GM21576 (cell line): ENCODE measurements at regions not wholly inside any gene's neighbourhood (a gene's known extent, or its start where the extent isn't known, plus 50 kb on each side); places are given as distances from the start of the nearest gene placed in this dataset.
"Not testable (repeated sequence)": the region's sequence is repeated elsewhere in the genome, so short reads cannot be mapped to it uniquely, and the experiment has no call there.

Experiments used
- ATAC-seq: cut with Tn5 transposase; IDR thresholded peaks from one replicate; pipeline ENCODE4 v1.9.1; 2021; ENCODE audit warnings: mild to moderate bottlenecking, moderate library complexity; ENCODE audit not compliant: unreplicated experiment

GRCh38 chr3:192968901-192969300 is 51.2 kb upstream of the MB21D2 start:
- not testable (repeated sequence) for ATAC-seq

DNA sequence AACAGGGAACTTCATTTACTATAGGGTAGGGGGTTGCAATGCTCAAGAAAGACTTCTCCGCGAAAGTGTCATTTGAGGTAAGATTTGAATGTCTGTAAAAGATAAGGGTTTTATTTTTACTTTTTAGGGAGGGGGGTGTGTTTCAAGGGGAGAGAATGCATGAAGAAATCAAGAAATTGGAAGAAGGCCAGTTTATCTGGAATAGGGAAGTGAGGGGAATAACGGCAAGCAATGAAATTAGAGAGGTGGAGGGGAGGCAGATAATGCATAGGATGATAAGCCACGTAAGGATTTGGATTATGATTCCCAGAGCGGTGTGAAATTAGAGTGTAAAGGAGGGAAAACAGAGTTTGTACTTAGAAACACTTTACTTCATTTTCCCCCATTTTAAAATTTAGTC is 63.0 kb upstream of the MB21D2 start:
- no peak for ATAC-seq

- no peak for ATAC-seq
These were observed 68.7 kb upstream of the MB21D2 start for GRCh38 chr3:192986379-192986778.

DNA sequence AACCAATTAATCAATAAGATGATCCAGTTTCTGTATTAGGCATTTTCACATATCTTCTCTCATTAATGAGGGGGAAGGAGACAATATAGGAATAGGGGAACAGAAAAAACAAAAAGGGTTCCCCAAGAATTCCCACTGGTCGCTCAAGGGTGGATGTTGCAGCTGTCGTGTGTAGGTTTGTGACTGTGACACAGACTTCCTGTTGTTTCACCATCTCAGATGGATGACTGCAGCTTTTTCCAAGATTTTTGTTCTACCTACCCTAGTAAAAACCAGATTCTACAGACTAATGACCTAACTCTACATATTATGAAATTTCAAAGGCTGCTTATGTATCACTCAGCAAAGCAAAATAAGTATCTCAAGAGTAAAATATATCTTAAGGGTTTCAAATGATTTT is 73.7 kb upstream of the MB21D2 start:
- no peak for ATAC-seq

DNA sequence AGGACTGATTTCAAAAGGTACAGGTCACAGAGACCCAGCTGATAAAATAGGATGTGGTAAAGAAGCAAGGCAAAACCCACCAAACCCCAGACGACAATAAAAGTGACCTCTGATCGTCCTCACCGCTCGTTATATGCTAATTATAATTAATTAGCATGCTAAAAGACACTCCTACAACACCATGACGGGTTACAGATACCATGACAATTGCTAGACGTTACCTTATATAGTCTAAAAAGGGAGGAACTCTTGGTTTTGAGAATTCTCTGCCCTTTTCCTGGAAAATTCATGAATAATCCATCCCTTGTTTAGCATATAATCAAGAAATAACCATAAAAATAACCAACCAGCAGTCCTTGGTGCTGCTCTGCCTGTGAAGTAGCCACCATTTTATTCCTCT is 74.7 kb upstream of the MB21D2 start:
- ATAC-seq, result no peak

DNA sequence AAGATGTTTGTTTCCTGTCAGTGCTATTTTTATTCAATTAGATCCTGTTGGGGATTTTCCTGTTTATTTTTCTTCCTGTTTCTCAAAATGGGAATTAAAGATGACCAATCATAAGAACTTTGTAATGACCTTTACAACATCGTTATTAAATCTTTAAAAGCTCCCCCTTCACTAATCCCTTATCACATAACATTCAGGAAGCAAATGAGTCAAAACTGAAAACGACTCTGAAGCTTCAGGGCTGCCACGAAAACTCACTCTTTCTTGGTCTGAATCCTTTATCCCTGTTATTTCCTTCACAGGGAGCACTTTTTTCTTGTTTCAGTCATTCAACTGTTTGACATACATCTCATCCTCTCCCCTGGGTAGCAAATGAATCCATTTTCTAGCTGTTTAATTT is 75.8 kb upstream of the MB21D2 start:
- ATAC-seq, result no peak

DNA sequence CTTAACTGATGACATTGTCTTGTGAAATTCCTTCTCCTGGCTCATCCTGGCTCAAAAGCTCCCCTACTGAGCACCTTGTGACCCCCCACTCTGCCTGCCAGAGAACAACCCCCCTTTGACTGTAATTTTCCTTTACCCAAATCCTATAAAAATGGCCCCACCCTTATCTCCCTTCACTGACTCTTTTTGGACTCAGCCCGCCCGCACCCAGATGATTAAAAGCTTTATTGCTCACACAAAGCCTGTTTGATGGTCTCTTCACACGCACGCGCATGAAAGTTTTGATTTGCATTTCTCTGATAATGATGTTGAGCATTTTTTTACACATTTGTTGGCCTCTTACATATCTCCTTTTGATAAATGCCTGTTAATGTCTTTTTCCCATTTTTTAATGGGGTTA is 83.5 kb upstream of the MB21D2 start:
- not testable (repeated sequence) for ATAC-seq

- ATAC-seq, result not testable (repeated sequence)
These were observed 86.0 kb upstream of the MB21D2 start for GRCh38 chr3:193003624-193004023.

DNA sequence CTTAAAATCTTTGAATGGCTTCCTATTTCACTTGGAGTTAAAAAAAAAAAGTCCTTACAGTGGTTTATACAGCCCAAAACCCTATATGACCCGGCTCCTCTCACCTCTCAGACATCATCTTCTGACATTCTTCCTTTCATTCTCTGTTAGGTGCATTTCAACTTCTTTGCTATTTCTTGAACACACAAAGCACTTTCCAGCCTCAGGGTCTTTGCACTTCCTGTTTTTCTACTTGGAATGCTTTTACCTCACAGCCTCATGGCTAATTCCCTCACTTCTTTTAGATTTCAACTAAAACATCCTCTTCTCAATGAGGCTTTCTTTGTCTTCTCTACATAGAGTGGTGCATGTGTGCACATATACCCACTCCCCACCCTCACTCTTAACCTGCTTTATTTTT is 91.0 kb upstream of the MB21D2 start:
- no peak for ATAC-seq

DNA sequence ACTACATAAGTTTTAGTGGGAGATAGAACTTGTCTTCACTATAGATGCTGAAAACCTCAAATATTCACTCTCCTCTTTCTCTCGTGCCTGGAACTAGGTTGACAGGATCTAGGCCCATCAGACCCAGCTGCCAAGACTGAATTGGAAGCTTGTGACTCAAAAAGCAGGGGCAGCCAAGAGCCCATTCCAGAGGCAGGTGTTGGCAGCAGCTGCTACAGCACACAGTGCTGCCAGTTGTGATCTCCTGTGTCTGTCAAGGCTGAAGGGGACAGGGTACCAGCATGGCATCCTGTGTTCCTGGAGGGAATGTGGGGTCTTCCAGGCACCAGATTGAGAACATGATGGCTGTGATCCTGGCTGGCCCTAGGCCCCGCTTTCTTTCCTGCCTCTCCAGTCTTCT is 92.5 kb upstream of the MB21D2 start:
- no peak for ATAC-seq

DNA sequence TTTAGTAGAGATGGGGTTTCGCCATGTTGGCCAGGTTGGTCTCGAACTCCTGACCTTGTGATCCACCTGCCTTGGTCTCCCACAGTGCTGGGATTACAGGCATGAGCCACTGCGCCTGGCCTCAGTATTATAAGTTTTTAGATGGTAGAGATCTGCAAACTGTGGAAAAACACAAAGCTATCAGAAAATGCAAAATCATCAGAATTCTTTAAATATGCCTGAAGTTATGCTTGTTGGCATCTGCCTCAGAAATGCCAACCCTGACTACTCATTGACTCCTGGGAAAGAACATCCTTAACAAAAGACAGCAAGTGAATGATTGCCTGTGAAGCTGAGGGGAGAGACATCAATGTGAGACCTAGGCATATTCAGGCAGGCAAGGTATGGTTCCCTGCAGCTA is 94.3 kb upstream of the MB21D2 start:
- no peak for ATAC-seq

DNA sequence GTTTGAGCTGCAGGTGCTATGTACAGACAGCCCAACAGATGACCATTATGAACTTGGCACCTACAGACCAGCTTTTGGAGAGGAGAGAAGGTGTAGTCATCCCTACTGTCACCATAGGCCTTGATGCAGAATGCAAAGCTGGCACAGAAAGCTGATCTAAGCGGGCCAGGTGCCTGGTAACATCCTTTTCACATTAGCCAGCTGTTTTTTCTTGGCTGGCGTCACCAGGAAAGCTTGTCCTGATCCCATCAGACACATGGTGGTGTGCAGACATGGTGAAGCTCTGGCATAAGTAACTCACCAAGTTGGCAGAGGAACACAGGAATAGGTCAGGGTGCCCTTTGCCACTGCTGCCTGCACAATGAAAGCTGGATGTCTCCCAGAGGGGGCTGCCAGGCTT is 97.2 kb upstream of the MB21D2 start:
- ATAC-seq, result no peak

DNA sequence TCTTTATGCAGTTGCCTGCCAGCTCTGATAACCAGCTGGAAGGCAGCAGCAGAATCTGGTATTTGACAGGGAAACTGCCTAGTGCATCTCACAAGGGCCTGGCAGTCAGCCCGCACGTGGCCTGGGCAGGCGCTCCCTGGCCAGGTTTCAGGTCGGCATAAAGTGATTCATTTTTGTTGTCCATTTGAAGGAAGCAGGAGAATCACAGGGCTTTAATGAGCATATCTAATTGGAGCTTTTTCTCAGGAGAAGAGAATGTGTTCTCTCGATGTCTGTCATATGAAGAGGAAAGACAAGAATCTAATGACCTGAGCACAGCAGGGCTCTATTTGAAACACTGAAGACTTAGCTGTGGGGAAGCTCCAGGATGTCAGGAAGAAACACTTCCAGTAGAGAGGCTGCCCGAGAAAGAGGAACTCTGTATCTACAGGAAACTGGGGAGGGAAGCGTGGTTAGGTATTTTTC is 98.8 kb upstream of the MB21D2 start:
- no peak for ATAC-seq

GRCh38 chr3:193021506-193022010 is 103.9 kb upstream of the MB21D2 start:
- no peak for ATAC-seq

DNA sequence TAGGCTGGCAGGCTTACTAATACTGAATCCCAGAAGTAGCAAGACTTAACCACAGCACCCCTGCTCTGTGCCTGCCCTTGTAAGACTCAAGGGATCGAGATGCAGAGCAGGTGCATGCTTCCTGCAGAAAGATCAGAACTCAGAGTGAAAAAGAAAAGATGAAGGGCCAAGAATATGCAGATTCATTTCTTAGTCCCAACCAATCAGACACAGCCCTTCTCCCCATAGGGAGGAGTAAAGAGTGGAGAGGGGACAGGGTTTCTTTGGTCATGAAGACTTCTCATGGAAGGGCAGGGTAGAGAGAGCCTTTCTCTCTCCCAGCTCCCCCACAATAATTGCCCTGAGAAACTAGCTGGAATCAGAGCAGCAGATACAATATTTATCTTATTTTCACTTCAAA is 105.6 kb upstream of the MB21D2 start:
- ATAC-seq, result no peak

- no peak for ATAC-seq
These were observed 110.6 kb upstream of the MB21D2 start for GRCh38 chr3:193028258-193028657.

DNA sequence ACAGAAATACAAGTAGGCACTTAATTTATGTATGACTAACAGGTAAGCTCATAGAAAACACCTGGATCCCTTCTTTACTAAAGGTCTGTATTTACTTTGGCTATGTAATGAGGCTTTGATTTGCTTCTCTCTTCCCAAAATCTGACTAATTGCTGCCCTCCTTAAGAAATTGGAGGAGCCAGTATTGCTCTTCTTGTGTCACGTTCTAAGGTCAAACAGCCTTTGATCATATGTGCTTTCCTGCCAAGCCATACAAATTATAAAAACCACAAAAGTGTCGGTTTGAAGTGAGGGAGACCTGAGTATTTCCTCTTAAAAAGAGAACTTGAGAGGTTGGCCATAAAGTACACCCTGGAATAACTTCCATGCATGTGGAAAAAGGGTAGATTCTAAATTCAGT is 112.1 kb upstream of the MB21D2 start:
- no peak for ATAC-seq

- no peak for ATAC-seq
These were observed 112.6 kb upstream of the MB21D2 start for GRCh38 chr3:193030276-193030675.

GRCh38 chr3:193031911-193032310 is 114.3 kb upstream of the MB21D2 start:
- no peak for ATAC-seq

- no peak for ATAC-seq
These were observed 115.6 kb upstream of the MB21D2 start for GRCh38 chr3:193033226-193033780.

DNA sequence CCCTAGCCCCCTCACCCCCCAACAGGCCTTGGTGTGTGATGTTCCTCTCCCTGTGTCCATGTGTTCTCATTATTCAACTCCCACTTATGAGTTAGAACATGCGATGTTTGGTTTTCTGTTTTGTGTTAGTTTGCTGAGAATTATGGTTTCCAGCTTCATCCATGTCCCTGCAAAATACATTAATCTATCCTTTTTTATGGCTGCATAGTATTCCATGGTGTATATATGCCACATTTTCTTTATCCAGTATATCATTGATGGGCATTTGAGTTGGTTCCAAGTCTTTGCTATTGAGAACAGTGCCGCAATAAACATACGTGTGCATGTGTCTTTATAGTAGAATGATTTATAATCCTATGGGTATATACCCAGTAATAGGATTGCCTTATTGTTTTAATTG is 120.2 kb upstream of the MB21D2 start:
- not testable (repeated sequence) for ATAC-seq

DNA sequence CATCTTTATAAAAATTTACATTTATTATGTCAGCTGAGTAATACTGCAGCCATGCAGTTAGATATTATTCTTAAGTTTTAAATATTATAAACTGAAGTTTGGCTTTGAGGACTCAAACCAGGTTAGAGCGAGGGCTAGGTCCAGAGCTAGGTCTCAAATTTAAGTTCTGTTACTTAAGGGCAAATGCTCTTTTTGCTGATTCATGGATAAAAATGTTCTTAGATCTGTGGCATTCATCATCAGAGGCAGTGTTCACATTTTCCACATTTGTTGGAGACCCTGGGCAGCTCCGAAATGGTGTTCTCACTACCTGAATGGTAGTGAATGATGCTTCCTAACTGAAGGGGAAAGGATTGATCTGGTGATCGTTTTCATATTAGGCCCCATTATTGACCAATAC is 121.4 kb upstream of the MB21D2 start:
- ATAC-seq, result no peak
